K562 (cell line): ENCODE measurements at regions not wholly inside any gene's neighbourhood (a gene's known extent, or its start where the extent isn't known, plus 50 kb on each side); places are given as distances from the start of the nearest gene placed in this dataset.

Source experiments
- ATAC-seq: fragments of 200-7000 bp; cut with Tn5 transposase; 3 replicates; pipeline ENCODE4 v1.9.1; 2020; ENCODE audit warnings: moderate library complexity
- BruUV-seq: library from RNA; stranded (reverse); fragments of 400-500 nt; replicated peaks from 2 replicates; lab custom pipeline; 2021; lab: Mats Ljungman, UMichigan
- CTCF ChIA-PET: fragments of 300-600 bp; formaldehyde crosslinking; extraction: SDS; loops from one replicate; lab custom pipeline; 2021; ENCODE audit warnings: low intra/inter-chr PET ratio; lab: Yijun Ruan, JAX
- POLR2A ChIA-PET: fragments of 300-600, 350-650 bp; sonication (Branson Sonifier 250); formaldehyde crosslinking; extraction: SDS; loops from one replicate; lab custom pipeline; 2021; ENCODE audit warnings: antibody characterized with exemption, inconsistent platforms; lab: Yijun Ruan, JAX
- DNase-seq, 4 experiments: peaks; one replicate each; pipeline versions ENCODE4 v3.0.0 to v3.0.0-alpha.2; 2011 to 2018; ENCODE audit warnings: low spot score in 3 of 4, mixed read lengths in 3 of 4; ENCODE audit errors: extremely low read depth in 1 of 4
- FAIRE-seq: peaks from 2 replicates; lab custom pipeline; 2011; peaks lifted over from hg19 to GRCh38; lab: Jason Lieb, UNC
- H2AFZ ChIP-seq: 2 replicates; pipeline ENCODE4 v1.6.0; 2011; ENCODE audit warnings: low read depth, low read length, control low read depth, inconsistent platforms
- H3K27ac ChIP-seq: fragments of 200-600 bp; 3 replicates; pipeline ENCODE4 v1.8.0; 2011; ENCODE audit warnings: low read depth, mild to moderate bottlenecking, control low read depth, inconsistent platforms, low read length, moderate library complexity, mixed read lengths; ENCODE audit errors: extremely low read depth
- H3K27me3 ChIP-seq, 2 experiments: fragments of 300-600 bp in 1 of 2; 2 replicates in 1 of 2; 3 replicates in 1 of 2; pipeline versions ENCODE4 v1.6.0 to v1.8.0; 2011; ENCODE audit warnings: inconsistent platforms in 2 of 2, low read length in 2 of 2, mild to moderate bottlenecking in 1 of 2, mixed read lengths in 1 of 2, moderate library complexity in 1 of 2; ENCODE audit not compliant: control insufficient read depth in 2 of 2, insufficient read depth in 2 of 2
- H3K36me3 ChIP-seq: fragments of 300-600 bp; 3 replicates; pipeline ENCODE4 v1.8.0; 2011; ENCODE audit warnings: mild to moderate bottlenecking, low read length, inconsistent platforms; ENCODE audit not compliant: control insufficient read depth, insufficient read depth
- H3K4me1 ChIP-seq, 2 experiments: fragments of 200-600 bp in 1 of 2; replicated peaks in 1 of 2; 2 replicates in 1 of 2; 3 replicates in 1 of 2; pipeline versions ENCODE4 v1.5.1 to v1.8.0; 2011; ENCODE audit warnings: inconsistent platforms in 2 of 2, low read length in 2 of 2, mild to moderate bottlenecking in 1 of 2, mixed read lengths in 1 of 2, moderate library complexity in 1 of 2; ENCODE audit not compliant: control insufficient read depth in 2 of 2, insufficient read depth in 2 of 2
- H3K4me2 ChIP-seq: 2 replicates; pipeline ENCODE4 v1.6.1; 2011; ENCODE audit warnings: low read length, control low read depth, inconsistent platforms, mixed read lengths; ENCODE audit not compliant: insufficient read depth
- H3K4me3 ChIP-seq: fragments of 200-600 bp; sonication (generic), shearing (Covaris generic); 2 replicates; pipeline ENCODE4 v1.5.1; 2016; ENCODE audit warnings: control low read depth, inconsistent platforms
- H3K79me2 ChIP-seq: fragments of 200-600 bp; 3 replicates; pipeline ENCODE4 v1.8.0; 2011; ENCODE audit warnings: low read length, inconsistent platforms; ENCODE audit not compliant: control insufficient read depth, insufficient read depth
- H3K9ac ChIP-seq, 2 experiments: 2 replicates each; pipeline versions ENCODE4 v1.6.0 to v1.6.1; 2011; ENCODE audit warnings: low read depth in 2 of 2, low read length in 2 of 2, control low read depth in 1 of 2, inconsistent platforms in 1 of 2, mild to moderate bottlenecking in 1 of 2, mixed read lengths in 1 of 2; ENCODE audit not compliant: insufficient read depth in 1 of 2
- H3K9me1 ChIP-seq: one replicate; pipeline ENCODE4 v1.6.0; 2011; ENCODE audit warnings: inconsistent platforms, mild to moderate bottlenecking, low read length, moderate library complexity; ENCODE audit not compliant: control insufficient read depth, insufficient read depth
- H3K9me3 ChIP-seq: replicated peaks from 2 replicates; pipeline ENCODE4 v1.5.1; 2011; ENCODE audit warnings: low read depth, low read length, inconsistent platforms; ENCODE audit not compliant: control insufficient read depth, insufficient read depth
- H4K20me1 ChIP-seq: replicated peaks from 2 replicates; pipeline ENCODE4 v1.6.1; 2011; ENCODE audit warnings: low read length, inconsistent platforms, mixed read lengths; ENCODE audit not compliant: control insufficient read depth, insufficient read depth
- ELF2 ChIP-seq: fragments of 250-450 bp; sonication (Bioruptor Pico); IDR thresholded peaks from 2 replicates; pipeline ENCODE4 v1.5.0; 2021; ENCODE audit warnings: mild to moderate bottlenecking
- ESRRA ChIP-seq: fragments of 450-650 bp; IDR thresholded peaks from 2 replicates; pipeline ENCODE4 v1.6.1; 2014; ENCODE audit warnings: low read depth, mild to moderate bottlenecking, moderate library complexity, borderline replicate concordance
- FOXK2 ChIP-seq, 2 experiments: fragments of 450-650 bp; IDR thresholded peaks in 1 of 2; conservative IDR thresholded peaks in 1 of 2; 2 replicates each; pipeline ENCODE4 v1.6.1; 2016; ENCODE audit warnings: low read depth in 2 of 2, mild to moderate bottlenecking in 1 of 2
- KDM5B ChIP-seq: fragments of 200-600 bp; sonication (generic); IDR thresholded peaks from 2 replicates; pipeline ENCODE4 v1.6.1; 2012; ENCODE audit warnings: low read depth, mild to moderate bottlenecking, moderate library complexity, low read length, control low read depth, inconsistent platforms; ENCODE audit not compliant: insufficient replicate concordance
- LEF1 ChIP-seq: fragments of 450-650 bp; IDR thresholded peaks from 2 replicates; pipeline ENCODE4 v1.6.1; 2016; ENCODE audit warnings: mild to moderate bottlenecking
- NCOA1 ChIP-seq: fragments of 450-650 bp; IDR thresholded peaks from 2 replicates; pipeline ENCODE4 v1.6.1; 2016; ENCODE audit warnings: low read depth
- NCOA4 ChIP-seq: fragments of 450-650 bp; IDR thresholded peaks from 2 replicates; pipeline ENCODE4 v1.6.1; 2018; ENCODE audit warnings: mild to moderate bottlenecking; ENCODE audit not compliant: partially characterized antibody
- NRF1 ChIP-seq, 2 experiments: fragments of 450-650 bp; IDR thresholded peaks in 1 of 2; conservative IDR thresholded peaks in 1 of 2; 2 replicates each; pipeline ENCODE4 v1.6.1; 2014; ENCODE audit warnings: mild to moderate bottlenecking in 2 of 2
- PCBP1 ChIP-seq: fragments of 200-400 bp; formaldehyde crosslinking; IDR thresholded peaks from 2 replicates; pipeline ENCODE4 v1.6.1; 2018; ENCODE audit warnings: mild to moderate bottlenecking, low read depth, low read length; ENCODE audit not compliant: poor library complexity, severe bottlenecking
- SMC3 ChIP-seq: conservative IDR thresholded peaks from 2 replicates; pipeline ENCODE4 v1.6.1; 2011; ENCODE audit warnings: low read depth, low read length, improper control_type of control experiment; ENCODE audit not compliant: insufficient read depth
- TOE1 ChIP-seq, 2 experiments: fragments of 450-650 bp in 1 of 2; sonication (generic) in 1 of 2; formaldehyde crosslinking in 1 of 2; IDR thresholded peaks; 2 replicates each; pipeline versions ENCODE4 v1.7.1 to v1.8.0; 2016 to 2022; ENCODE audit warnings: borderline replicate concordance in 2 of 2, mild to moderate bottlenecking in 2 of 2, antibody characterized with exemption in 1 of 2, inconsistent platforms in 1 of 2, low read depth in 1 of 2, missing genetic modification reagents in 1 of 2, moderate library complexity in 1 of 2
- ZNF124 ChIP-seq: sonication (generic); formaldehyde crosslinking; IDR thresholded peaks from 2 replicates; pipeline ENCODE4 v1.8.1; 2022; ENCODE audit warnings: missing genetic modification reagents
- ZNF785 ChIP-seq: fragments of 250-450 bp; sonication (Bioruptor Pico); IDR thresholded peaks from 2 replicates; pipeline ENCODE4 v1.4.0; 2020; ENCODE audit warnings: mild to moderate bottlenecking
- WGBS: fragments of 100-300 bp; shearing (Covaris generic); methylation state at CpG from one replicate; pipeline ENCODE4 v1.1.6; 2016; ENCODE audit warnings: low coverage, mixed read lengths; ENCODE audit not compliant: insufficient coverage; ENCODE audit errors: missing lambda C conversion rate; 5-methylcytosine and 5-hydroxymethylcytosine counted together
- in situ Hi-C: fragments of 300-500 bp; cut with MboI; formaldehyde crosslinking; loops from 4 replicates; pipeline ENCODE4 v1.15.0; 2018; ENCODE audit warnings: inconsistent platforms, mixed read lengths
- intact Hi-C: fragments of 100-400 bp; cut with micrococcal nuclease; formaldehyde crosslinking; loops from 2 replicates; pipeline ENCODE4 v1.14.2; 2022
- TF ChIP-seq, protein P1 (sequence below): fragments of 250-450 bp; sonication (Bioruptor Pico); IDR thresholded peaks from 2 replicates; pipeline ENCODE4 v1.5.0; 2020; ENCODE audit warnings: mild to moderate bottlenecking, borderline replicate concordance

DNA sequence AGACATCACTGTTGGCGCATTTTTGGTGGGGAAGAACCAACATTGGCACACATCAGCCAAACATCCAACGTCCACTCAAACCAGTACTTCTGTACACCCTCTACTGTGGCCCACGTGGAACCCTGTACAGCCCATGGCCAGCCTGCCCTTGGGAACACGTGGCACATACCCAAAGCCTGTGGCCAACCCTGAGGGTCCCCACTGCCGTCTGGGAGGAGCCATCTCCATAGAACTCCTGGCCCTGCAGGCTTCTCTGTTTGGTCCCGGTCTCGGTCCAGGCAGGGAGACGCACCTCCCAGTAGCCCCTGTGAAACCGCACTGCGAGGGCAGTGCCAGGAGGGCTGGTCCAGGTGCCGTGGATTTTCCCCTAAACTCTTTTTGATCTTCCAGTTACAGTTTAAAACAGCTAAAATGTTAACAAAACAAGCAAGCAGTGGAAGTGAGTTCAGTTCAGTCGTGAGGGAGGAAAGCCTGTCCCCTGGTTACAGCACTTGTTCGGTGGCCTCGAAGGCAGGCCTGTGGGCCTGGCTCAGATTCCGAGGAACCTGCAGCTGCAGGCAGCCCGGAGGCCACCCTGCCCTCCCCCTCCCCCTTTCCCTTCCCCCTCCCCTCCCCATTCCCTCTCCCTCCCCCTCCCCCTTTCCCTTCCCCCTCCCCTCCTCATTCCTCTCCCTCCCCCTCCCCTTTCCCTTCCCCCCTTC, 233.7 kb downstream of the DLL1 start:
- Histone ChIP-seq H3K27ac (no peak overlapping the region), H2AFZ (no peak overlapping the region), H3K4me1 (no peaks in the 10 kb centered on the region), H3K9me3 (no peaks in the 10 kb centered on the region), H4K20me1 (no peaks in the 10 kb centered on the region), H3K9ac (no peak overlapping the region), H3K9me1 (no peaks in the 10 kb centered on the region), H3K4me2 (no peak overlapping the region), H3K79me2 (no peaks in the 10 kb centered on the region), H3K27me3 (peaks cover 6 to 29% of the 10 kb centered on the region in 2 experiments; a peak in 3 of 5 replicates), H3K4me3 (no peak overlapping the region), H3K36me3 (no peaks in the 10 kb centered on the region)
- no TSS peak for BruUV-seq
- FAIRE-seq = no peak
- in situ Hi-C loops (no loop called here), intact Hi-C loops (no loop called here)
- CTCF ChIA-PET = no interaction called here
- DNase-seq = no peak
- TF ChIP-seq KDM5B (no peak), SMC3 (no peak), PCBP1 (peak; percentile 83), ZNF785 (no peak), LEF1 (no peak)
- no peak for ATAC-seq
- 0% methylated on average over 10 of the region's 16 CpGs for WGBS
- POLR2A ChIA-PET = no interaction called here

DNA sequence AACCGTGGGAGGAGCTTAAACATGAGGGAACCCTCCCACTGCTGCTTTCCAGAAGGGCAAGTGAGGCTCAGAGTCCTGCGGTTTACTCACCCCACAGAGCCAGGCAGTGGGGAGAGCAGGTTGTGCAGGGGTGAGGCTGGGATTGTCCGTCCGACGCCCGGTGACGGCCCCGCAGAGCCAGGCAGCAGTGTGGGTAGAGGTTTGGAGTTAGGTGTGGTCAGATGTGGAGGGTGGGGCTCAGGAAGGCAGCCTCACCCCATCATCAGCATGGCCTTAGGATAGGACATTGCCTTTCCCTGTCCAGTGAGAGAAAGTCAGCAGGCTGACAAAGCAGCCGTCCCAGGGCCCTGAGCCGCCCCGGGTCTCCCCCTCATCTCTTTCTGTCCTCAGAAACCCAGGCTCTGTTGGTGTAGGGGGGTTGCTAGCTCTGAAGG, 234.6 kb downstream of the DLL1 start:
- POLR2A ChIA-PET = no interaction called here
- no peaks in the 10 kb centered on the region for H3K4me1 ChIP-seq
- in situ Hi-C loops (no loop called here), intact Hi-C loops (no loop called here)
- CTCF ChIA-PET = no interaction called here
- no peaks in the 10 kb centered on the region for H3K36me3 ChIP-seq
- H3K79me2 ChIP-seq = no peaks in the 10 kb centered on the region
- no peaks in the 10 kb centered on the region for H3K9me3 ChIP-seq
- no peak for ATAC-seq
- H3K4me3 ChIP-seq = no peak overlapping the region
- no peak overlapping the region for H2AFZ ChIP-seq
- no peak overlapping the region for H3K27ac ChIP-seq
- H3K27me3 ChIP-seq = peaks cover 2 to 26% of the 10 kb centered on the region in 2 experiments; a peak in 3 of 5 replicates
- H3K4me2 ChIP-seq = no peak overlapping the region
- no peaks in the 10 kb centered on the region for H4K20me1 ChIP-seq
- BruUV-seq = no TSS peak
- H3K9me1 ChIP-seq = no peaks in the 10 kb centered on the region
- DNase-seq = no peak
- no peak overlapping the region for H3K9ac ChIP-seq
- no peak for FAIRE-seq
- 3% methylated on average over 11 of the region's 11 CpGs for WGBS
- no peak for TF ChIP-seq NRF1 (conservative IDR thresholded peaks at IDR 0.05 in 1 of 2, IDR thresholded peaks at IDR 0.05 in 1 of 2)
- TF ChIP-seq FOXK2 (conservative IDR thresholded peaks at IDR 0.05 in 1 of 2, IDR thresholded peaks at IDR 0.05 in 1 of 2; ENCODE audit: low read depth in 2 of 2) = no peak
- TF ChIP-seq ELF2 (CRISPR knock-in tag) = no peak
- no peak for TF ChIP-seq NCOA4
- no peak for TF ChIP-seq ZNF124
- TF ChIP-seq ESRRA = no peak
- TF ChIP-seq, protein P1, sequence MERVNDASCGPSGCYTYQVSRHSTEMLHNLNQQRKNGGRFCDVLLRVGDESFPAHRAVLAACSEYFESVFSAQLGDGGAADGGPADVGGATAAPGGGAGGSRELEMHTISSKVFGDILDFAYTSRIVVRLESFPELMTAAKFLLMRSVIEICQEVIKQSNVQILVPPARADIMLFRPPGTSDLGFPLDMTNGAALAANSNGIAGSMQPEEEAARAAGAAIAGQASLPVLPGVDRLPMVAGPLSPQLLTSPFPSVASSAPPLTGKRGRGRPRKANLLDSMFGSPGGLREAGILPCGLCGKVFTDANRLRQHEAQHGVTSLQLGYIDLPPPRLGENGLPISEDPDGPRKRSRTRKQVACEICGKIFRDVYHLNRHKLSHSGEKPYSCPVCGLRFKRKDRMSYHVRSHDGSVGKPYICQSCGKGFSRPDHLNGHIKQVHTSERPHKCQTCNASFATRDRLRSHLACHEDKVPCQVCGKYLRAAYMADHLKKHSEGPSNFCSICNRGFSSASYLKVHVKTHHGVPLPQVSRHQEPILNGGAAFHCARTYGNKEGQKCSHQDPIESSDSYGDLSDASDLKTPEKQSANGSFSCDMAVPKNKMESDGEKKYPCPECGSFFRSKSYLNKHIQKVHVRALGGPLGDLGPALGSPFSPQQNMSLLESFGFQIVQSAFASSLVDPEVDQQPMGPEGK = no peak
- TF ChIP-seq NCOA1 = no peak
- TF ChIP-seq TOE1 (IDR thresholded peaks at IDR 0.05; ENCODE audit: borderline replicate concordance) = no peak
- TF ChIP-seq TOE1 (CRISPR knock-in tag; IDR thresholded peaks at IDR 0.05; ENCODE audit: borderline replicate concordance, low read depth) = no peak
